SK-N-SH (cell line): ENCODE measurements at regions not wholly inside any gene's neighbourhood (a gene's known extent, or its start where the extent isn't known, plus 50 kb on each side); places are given as distances from the start of the nearest gene placed in this dataset.

Experiments used
- CTCF ChIP-seq: fragments of 200-600 bp; sonication (generic); IDR thresholded peaks from 2 replicates; pipeline ENCODE4 v1.6.1; 2017; ENCODE audit warnings: antibody characterized with exemption, mild to moderate bottlenecking, moderate library complexity
- EP300 ChIP-seq, 2 experiments: IDR thresholded peaks; 2 replicates each; pipeline versions ENCODE4 v1.4.0 to v1.6.1; 2012; ENCODE audit warnings: borderline replicate concordance in 1 of 2, low read depth in 1 of 2, low read length in 1 of 2
- MEF2A ChIP-seq: IDR thresholded peaks from 2 replicates; pipeline ENCODE4 v1.4.0; 2012; ENCODE audit warnings: low read depth, borderline replicate concordance
- RFX5 ChIP-seq: IDR thresholded peaks from 2 replicates; pipeline ENCODE4 v1.6.1; 2012; ENCODE audit warnings: mild to moderate bottlenecking, improper control_type of control experiment, low read length
- TAF1 ChIP-seq: IDR thresholded peaks from 2 replicates; pipeline ENCODE4 v1.6.1; 2012; ENCODE audit warnings: low read depth, mild to moderate bottlenecking, low read length, moderate library complexity, borderline replicate concordance
- TCF12 ChIP-seq: IDR thresholded peaks from 2 replicates; pipeline ENCODE4 v1.4.0; 2012

- TF ChIP-seq RFX5 (no peak), MEF2A (no peak), CTCF (peak; percentile 56), TCF12 (no peak), TAF1 (no peak), EP300 (IDR thresholded peaks at IDR 0.05; ENCODE audit: borderline replicate concordance in 1 of 2, low read depth in 1 of 2, low read length in 1 of 2) (no peak)
Measured at GRCh38 chr2:104944495-104944894, 90.6 kb downstream of the POU3F3 start.
